Transverse colon (tissue), 4 donors: ENCODE measurements at regions not wholly inside any gene's neighbourhood (a gene's known extent, or its start where the extent isn't known, plus 50 kb on each side); places are given as distances from the start of the nearest gene placed in this dataset.

Experiments
- DNase-seq: peaks from one replicate; pipeline ENCODE4 v3.0.0-alpha.2; 2019
- H3K27ac ChIP-seq, 4 donors: fragments of 200-600 bp; sonication (generic); 2 replicates each; pipeline ENCODE4 v1.5.1; 2016 to 2018; ENCODE audit warnings: inconsistent platforms in 4 of 4
- H3K27me3 ChIP-seq: fragments of 200-600 bp; sonication (generic); 2 replicates; pipeline ENCODE4 v1.5.1; 2017; ENCODE audit warnings: inconsistent platforms
- H3K36me3 ChIP-seq, 4 donors: fragments of 200-600 bp; sonication (generic); 2 replicates each; pipeline ENCODE4 v1.5.1; 2017 to 2019; ENCODE audit warnings: inconsistent platforms in 4 of 4
- H3K4me1 ChIP-seq, 4 donors: fragments of 200-600 bp; sonication (generic); 2 replicates each; pipeline ENCODE4 v1.5.1; 2017 to 2020; ENCODE audit warnings: inconsistent platforms in 4 of 4
- H3K4me3 ChIP-seq, 4 donors: fragments of 200-600 bp; sonication (generic); 1 replicate in 1 of 4; 2 replicates in 3 of 4; pipeline versions ENCODE4 v1.5.1 to v1.6.1; 2017 to 2019; ENCODE audit warnings: inconsistent platforms in 4 of 4
- H3K9me3 ChIP-seq, 2 donors: fragments of 200-600 bp; sonication (generic); 2 replicates each; pipeline ENCODE4 v1.5.1; 2017 to 2019; ENCODE audit warnings: inconsistent platforms in 2 of 2
- EP300 ChIP-seq: sonication (generic); formaldehyde crosslinking; IDR thresholded peaks from one replicate; pipeline ENCODE4 v1.6.1; 2017; ENCODE audit warnings: antibody characterized with exemption, low read depth
- POLR2A ChIP-seq: fragments of 450-650 bp; IDR thresholded peaks from one replicate; pipeline ENCODE4 v1.6.1; 2016; ENCODE audit warnings: antibody characterized with exemption, mild to moderate bottlenecking, moderate library complexity
- POLR2AphosphoS5 ChIP-seq, 3 donors: sonication (generic); formaldehyde crosslinking; IDR thresholded peaks; one replicate each; pipeline ENCODE4 v1.6.1; 2016; ENCODE audit warnings: antibody characterized with exemption in 3 of 3
- WGBS, 2 donors: methylation state at CpG; one replicate each; pipeline ENCODE4 v1.1.5; 2018; ENCODE audit warnings: low coverage in 1 of 2; 5-methylcytosine and 5-hydroxymethylcytosine counted together
- in situ Hi-C, 4 donors: fragments of 200-750 bp; cut with MboI; loops; one replicate each; pipeline versions ENCODE4 v1.15.0 to v1.15.1; 2017; ENCODE audit warnings: low sequenced_read_pairs in 3 of 4, low pct_ligation_motif_present in 1 of 4, low pct_unique_long_range_greater_than_20kb in 1 of 4
- intact Hi-C: fragments of 100-400 bp; cut with DNase I; formaldehyde crosslinking; loops from one replicate; pipeline ENCODE4 v1.15.1; 2023; ENCODE audit warnings: low total_unique reads
- small RNA-seq, 4 donors: library from RNA; depleted of rRNA; stranded (forward); fragments of <200 nt; gene quantifications; one replicate each; pipeline ENCODE3, GENCODE V24; 2016
- TF ChIP-seq, protein P1 (sequence below), 5 experiments: fragments of 200-600 bp in 3 of 5; fragments of 450-650 bp in 2 of 5; sonication (generic) in 3 of 5; IDR thresholded peaks; 1 replicate in 2 of 5; 2 replicates in 3 of 5; pipeline ENCODE4 v1.5.1; 2016 to 2017; ENCODE audit warnings: antibody characterized with exemption in 5 of 5, inconsistent platforms in 3 of 5, mild to moderate bottlenecking in 2 of 5, moderate library complexity in 1 of 5

DNA sequence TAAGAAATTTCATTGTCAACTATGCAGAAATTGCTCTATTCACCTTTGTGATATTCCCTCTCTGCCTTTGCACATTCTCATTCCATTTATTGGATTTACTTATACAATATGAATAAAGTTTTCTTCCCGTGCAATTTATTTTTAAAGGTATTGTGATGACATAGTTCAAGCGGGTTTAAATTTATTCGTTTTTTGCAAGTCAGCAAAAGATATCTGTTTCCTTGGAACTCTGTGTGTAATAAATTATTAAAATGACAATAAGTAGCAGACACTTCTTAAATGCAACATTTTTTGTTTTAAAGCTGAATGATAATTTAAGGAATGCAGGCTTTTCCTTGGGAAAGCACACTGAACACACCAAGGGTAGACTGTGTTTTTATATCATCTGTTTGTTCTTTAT lies 143.1 kb downstream of the SLC41A2 start:
- Histone ChIP-seq H3K36me3 (no peaks in the 10 kb centered on the region), H3K4me1 (no peaks in the 10 kb centered on the region), H3K27ac (no peak overlapping the region), H3K4me3 (no peak overlapping the region), H3K9me3 (no peaks in the 10 kb centered on the region), H3K27me3 (no peaks in the 10 kb centered on the region)
- 78 to 92% methylated on average over 3 of the region's 3 CpGs for WGBS, 2 donors
- no peak for DNase-seq
- TF ChIP-seq, protein P1, sequence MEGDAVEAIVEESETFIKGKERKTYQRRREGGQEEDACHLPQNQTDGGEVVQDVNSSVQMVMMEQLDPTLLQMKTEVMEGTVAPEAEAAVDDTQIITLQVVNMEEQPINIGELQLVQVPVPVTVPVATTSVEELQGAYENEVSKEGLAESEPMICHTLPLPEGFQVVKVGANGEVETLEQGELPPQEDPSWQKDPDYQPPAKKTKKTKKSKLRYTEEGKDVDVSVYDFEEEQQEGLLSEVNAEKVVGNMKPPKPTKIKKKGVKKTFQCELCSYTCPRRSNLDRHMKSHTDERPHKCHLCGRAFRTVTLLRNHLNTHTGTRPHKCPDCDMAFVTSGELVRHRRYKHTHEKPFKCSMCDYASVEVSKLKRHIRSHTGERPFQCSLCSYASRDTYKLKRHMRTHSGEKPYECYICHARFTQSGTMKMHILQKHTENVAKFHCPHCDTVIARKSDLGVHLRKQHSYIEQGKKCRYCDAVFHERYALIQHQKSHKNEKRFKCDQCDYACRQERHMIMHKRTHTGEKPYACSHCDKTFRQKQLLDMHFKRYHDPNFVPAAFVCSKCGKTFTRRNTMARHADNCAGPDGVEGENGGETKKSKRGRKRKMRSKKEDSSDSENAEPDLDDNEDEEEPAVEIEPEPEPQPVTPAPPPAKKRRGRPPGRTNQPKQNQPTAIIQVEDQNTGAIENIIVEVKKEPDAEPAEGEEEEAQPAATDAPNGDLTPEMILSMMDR (IDR thresholded peaks at IDR 0.05), result no peak
- TF ChIP-seq EP300 (no peak), POLR2A (no peak), POLR2AphosphoS5 (IDR thresholded peaks at IDR 0.05) (no peak)
- intact Hi-C loops, result no loop called here
- in situ Hi-C loops, result no loop called here

Small RNA genes in the stretch of these regions (small RNA-seq; reads per million reads assigned to genes)
- 0 reads per million in 4 donors for gene RF00019
